Vagina (tissue), 2 donors: ENCODE measurements at regions not wholly inside any gene's neighbourhood (a gene's known extent, or its start where the extent isn't known, plus 50 kb on each side); places are given as distances from the start of the nearest gene placed in this dataset.

ENCODE experiments used
- CTCF ChIP-seq, 3 experiments: fragments of 450-650 bp in 2 of 3; fragments of 200-600 bp in 1 of 3; sonication (generic) in 1 of 3; IDR thresholded peaks; one replicate each; pipeline ENCODE4 v1.5.1; 2017 to 2019; ENCODE audit warnings: antibody characterized with exemption in 3 of 3, mild to moderate bottlenecking in 2 of 3, moderate library complexity in 2 of 3
- POLR2AphosphoS5 ChIP-seq, 2 donors: sonication (generic); formaldehyde crosslinking; IDR thresholded peaks; one replicate each; pipeline ENCODE4 v1.9.0; 2017; ENCODE audit warnings: antibody characterized with exemption in 2 of 2, mild to moderate bottlenecking in 2 of 2, low read depth in 1 of 2; ENCODE audit not compliant: insufficient read depth in 1 of 2

GRCh38 chr5:82599692-82600091, 321.5 kb upstream of the RPS23 start:
- no peak for TF ChIP-seq CTCF (IDR thresholded peaks at IDR 0.05)
- TF ChIP-seq POLR2AphosphoS5 (IDR thresholded peaks at IDR 0.05; ENCODE audit: insufficient read depth in 1 of 2, low read depth in 1 of 2), result no peak
